MM.1S (cell line): ENCODE measurements at regions not wholly inside any gene's neighbourhood (a gene's known extent, or its start where the extent isn't known, plus 50 kb on each side); places are given as distances from the start of the nearest gene placed in this dataset.

Source experiments
- EZH2 ChIP-seq: fragments of 300-600 bp; sonication (generic); optimal IDR thresholded peaks from 2 replicates; pipeline ENCODE3; 2017; ENCODE audit warnings: low read depth, mild to moderate bottlenecking, antibody characterized with exemption, low read length, mixed read lengths
- EZH2phosphoT487 ChIP-seq: fragments of 300-600 bp; sonication (generic); IDR thresholded peaks from 2 replicates; pipeline ENCODE4 v1.6.1; 2018; ENCODE audit warnings: antibody characterized with exemption, low read length
- TF ChIP-seq, protein P1 (sequence below): fragments of 300-600 bp; sonication (generic); IDR thresholded peaks from 2 replicates; pipeline ENCODE4 v1.5.1; 2016; ENCODE audit warnings: antibody characterized with exemption, low read length, mixed read lengths

DNA sequence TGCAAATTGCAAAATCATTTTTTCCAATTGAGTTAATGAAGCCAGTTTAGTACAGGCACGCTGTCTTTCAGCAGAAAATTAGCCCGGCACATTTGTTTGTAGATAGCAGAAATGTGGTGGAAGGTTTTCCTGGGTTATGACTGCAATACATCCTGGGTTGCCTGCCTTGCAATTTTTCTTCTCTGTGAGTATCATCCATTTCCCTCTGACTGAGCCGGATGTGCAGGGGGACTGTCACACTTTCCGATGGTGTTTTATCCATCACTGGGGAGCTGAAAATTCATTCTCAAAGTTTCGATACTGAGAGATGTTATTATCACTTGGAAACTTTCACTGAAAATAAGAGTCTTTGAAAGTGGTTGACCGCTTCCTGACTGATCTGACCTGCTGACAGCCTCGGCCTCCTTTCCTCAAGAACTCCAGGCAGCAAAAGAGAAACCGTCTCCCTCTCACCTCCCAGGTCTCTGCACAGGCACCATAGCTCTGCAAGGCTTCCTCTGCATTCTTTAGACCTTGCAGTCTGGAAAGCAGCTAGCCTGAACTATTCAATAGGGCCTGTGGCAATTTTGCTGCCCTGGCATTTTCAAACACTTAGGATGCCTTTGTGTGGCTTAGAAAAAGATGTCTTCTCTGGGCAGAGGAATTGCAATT lies 320.8 kb upstream of the NRP1 start:
- TF ChIP-seq, protein P1, sequence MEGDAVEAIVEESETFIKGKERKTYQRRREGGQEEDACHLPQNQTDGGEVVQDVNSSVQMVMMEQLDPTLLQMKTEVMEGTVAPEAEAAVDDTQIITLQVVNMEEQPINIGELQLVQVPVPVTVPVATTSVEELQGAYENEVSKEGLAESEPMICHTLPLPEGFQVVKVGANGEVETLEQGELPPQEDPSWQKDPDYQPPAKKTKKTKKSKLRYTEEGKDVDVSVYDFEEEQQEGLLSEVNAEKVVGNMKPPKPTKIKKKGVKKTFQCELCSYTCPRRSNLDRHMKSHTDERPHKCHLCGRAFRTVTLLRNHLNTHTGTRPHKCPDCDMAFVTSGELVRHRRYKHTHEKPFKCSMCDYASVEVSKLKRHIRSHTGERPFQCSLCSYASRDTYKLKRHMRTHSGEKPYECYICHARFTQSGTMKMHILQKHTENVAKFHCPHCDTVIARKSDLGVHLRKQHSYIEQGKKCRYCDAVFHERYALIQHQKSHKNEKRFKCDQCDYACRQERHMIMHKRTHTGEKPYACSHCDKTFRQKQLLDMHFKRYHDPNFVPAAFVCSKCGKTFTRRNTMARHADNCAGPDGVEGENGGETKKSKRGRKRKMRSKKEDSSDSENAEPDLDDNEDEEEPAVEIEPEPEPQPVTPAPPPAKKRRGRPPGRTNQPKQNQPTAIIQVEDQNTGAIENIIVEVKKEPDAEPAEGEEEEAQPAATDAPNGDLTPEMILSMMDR = no peak
- TF ChIP-seq EZH2phosphoT487 (0 out of 2 replicates have a peak, but pooled peaks have one; percentile 61), EZH2 (no peak)
